ENCODE measurements at regions not wholly inside any gene's neighbourhood (a gene's known extent, or its start where the extent isn't known, plus 50 kb on each side); places are given as distances from the start of the nearest gene placed in this dataset.

DNA sequence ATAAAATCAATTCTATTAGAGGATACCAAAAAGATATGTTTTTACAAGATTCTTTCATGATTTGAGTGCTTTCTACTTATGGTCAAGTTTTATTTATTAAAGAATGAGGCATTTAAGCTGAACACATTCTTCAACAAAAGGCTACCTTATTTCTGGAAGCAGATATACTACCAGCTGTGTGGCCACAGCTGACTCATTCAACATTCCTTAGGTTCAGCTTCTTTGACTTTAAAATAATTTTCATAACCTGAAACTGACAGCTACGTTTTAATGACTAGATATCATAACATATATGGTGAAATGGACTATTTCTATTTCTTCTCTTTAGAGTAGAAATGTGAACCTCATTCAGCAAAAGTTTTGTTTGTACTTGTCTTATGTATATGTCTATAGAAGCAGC is 414.2 kb upstream of the SEMA3C start:
- intact Hi-C loops (cut with DNase I) = no loop called here
- Histone ChIP-seq H3K36me3 (no peaks in the 10 kb centered on the region), H3K4me3 (no peak overlapping the region), H3K9me3 (no peaks in the 10 kb centered on the region), H3K27me3 (no peaks in the 10 kb centered on the region), H3K27ac (no peak overlapping the region), H3K4me1 (no peaks in the 10 kb centered on the region)
- TF ChIP-seq, protein P1, sequence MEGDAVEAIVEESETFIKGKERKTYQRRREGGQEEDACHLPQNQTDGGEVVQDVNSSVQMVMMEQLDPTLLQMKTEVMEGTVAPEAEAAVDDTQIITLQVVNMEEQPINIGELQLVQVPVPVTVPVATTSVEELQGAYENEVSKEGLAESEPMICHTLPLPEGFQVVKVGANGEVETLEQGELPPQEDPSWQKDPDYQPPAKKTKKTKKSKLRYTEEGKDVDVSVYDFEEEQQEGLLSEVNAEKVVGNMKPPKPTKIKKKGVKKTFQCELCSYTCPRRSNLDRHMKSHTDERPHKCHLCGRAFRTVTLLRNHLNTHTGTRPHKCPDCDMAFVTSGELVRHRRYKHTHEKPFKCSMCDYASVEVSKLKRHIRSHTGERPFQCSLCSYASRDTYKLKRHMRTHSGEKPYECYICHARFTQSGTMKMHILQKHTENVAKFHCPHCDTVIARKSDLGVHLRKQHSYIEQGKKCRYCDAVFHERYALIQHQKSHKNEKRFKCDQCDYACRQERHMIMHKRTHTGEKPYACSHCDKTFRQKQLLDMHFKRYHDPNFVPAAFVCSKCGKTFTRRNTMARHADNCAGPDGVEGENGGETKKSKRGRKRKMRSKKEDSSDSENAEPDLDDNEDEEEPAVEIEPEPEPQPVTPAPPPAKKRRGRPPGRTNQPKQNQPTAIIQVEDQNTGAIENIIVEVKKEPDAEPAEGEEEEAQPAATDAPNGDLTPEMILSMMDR (IDR thresholded peaks at IDR 0.05) = no peak
- TF ChIP-seq POLR2AphosphoS5 (IDR thresholded peaks at IDR 0.05; ENCODE audit: insufficient read depth in 1 of 2, low read depth in 1 of 2) = no peak
- TF ChIP-seq POLR2A (IDR thresholded peaks at IDR 0.05) = no peak
- DNase-seq (ENCODE audit: extremely low spot score in 2 of 2) = no peak

GRCh38 chr7:81331061-81332018 is 412.5 kb upstream of the SEMA3C start:
- H3K27ac ChIP-seq = peak overlapping the region; percentile 17
- no peaks in the 10 kb centered on the region for H3K27me3 ChIP-seq
- H3K9me3 ChIP-seq = no peaks in the 10 kb centered on the region
- no peak for DNase-seq (ENCODE audit: extremely low spot score in 2 of 2)
- H3K4me1 ChIP-seq = no peaks in the 10 kb centered on the region
- H3K4me3 ChIP-seq = no peak overlapping the region
- H3K36me3 ChIP-seq = no peaks in the 10 kb centered on the region
- intact Hi-C loops (cut with DNase I) = no loop called here
- TF ChIP-seq, protein P1 (IDR thresholded peaks at IDR 0.05) = no peak
- TF ChIP-seq POLR2A (IDR thresholded peaks at IDR 0.05) (no peak), POLR2AphosphoS5 (IDR thresholded peaks at IDR 0.05; ENCODE audit: insufficient read depth in 1 of 2, low read depth in 1 of 2) (no peak)

- Histone ChIP-seq H3K9me3 (no peaks in the 10 kb centered on the region), H3K4me1 (no peaks in the 10 kb centered on the region), H3K27ac (no peak overlapping the region), H3K36me3 (no peaks in the 10 kb centered on the region), H3K27me3 (no peaks in the 10 kb centered on the region), H3K4me3 (no peak overlapping the region)
- DNase-seq (ENCODE audit: extremely low spot score in 2 of 2) = no peak
- TF ChIP-seq POLR2A (IDR thresholded peaks at IDR 0.05) (no peak), POLR2AphosphoS5 (IDR thresholded peaks at IDR 0.05; ENCODE audit: insufficient read depth in 1 of 2, low read depth in 1 of 2) (no peak)
- TF ChIP-seq, protein P1 (IDR thresholded peaks at IDR 0.05) = no peak
- intact Hi-C loops (cut with DNase I) = no loop called here
These were observed 411.3 kb upstream of the SEMA3C start for GRCh38 chr7:81330108-81330507.

DNA sequence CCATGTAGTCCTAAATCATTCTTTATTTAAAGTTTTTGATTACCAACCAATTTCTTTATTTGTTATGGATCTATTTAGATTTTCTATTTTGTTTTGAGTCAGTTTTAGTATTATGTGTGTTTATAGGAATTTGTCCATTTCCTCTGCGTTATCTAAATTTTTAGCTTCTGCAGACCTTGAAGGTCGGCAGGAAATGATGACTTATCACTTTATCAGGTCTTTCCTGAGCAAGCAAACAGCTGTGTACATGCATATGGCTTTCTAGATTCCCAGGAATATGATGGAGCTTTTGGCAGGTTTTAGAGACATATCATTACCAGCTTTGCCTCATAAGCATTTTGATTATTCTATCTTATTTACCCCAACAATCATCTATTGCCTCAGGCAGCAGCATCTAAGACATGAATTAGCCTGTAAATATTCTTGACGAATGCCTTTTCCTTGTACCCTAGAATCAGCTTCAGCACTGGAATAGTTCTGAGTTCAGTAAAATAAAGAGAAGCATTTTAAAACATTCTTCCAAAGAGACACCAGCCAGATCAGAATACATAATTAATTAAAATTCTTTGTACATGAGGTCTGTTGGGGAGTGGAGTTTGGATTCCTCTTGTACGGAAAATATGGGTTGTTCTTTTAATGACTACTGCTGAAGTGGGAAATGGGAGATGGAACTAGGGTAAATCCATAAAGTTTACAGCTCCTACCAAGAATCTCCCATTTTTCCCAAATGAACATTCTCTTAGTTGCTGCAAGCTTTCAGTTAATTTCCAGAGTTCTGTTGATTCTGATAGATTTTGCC is 408.8 kb upstream of the SEMA3C start:
- no peaks in the 10 kb centered on the region for H3K4me1 ChIP-seq
- no peaks in the 10 kb centered on the region for H3K27me3 ChIP-seq
- TF ChIP-seq, protein P1 (IDR thresholded peaks at IDR 0.05) = no peak
- TF ChIP-seq POLR2AphosphoS5 (IDR thresholded peaks at IDR 0.05; ENCODE audit: insufficient read depth in 1 of 2, low read depth in 1 of 2) = no peak
- no peak for TF ChIP-seq POLR2A (IDR thresholded peaks at IDR 0.05)
- no peaks in the 10 kb centered on the region for H3K9me3 ChIP-seq
- DNase-seq (ENCODE audit: extremely low spot score in 2 of 2) = no peak
- no peak overlapping the region for H3K4me3 ChIP-seq
- intact Hi-C loops (cut with DNase I) = no loop called here
- no peak overlapping the region for H3K27ac ChIP-seq
- H3K36me3 ChIP-seq = no peaks in the 10 kb centered on the region
